Coronary artery (tissue), 2 donors: ENCODE measurements at regions not wholly inside any gene's neighbourhood (a gene's known extent, or its start where the extent isn't known, plus 50 kb on each side); places are given as distances from the start of the nearest gene placed in this dataset.

Experiments
- DNase-seq: peaks from one replicate; pipeline ENCODE4 v3.0.0-alpha.2; 2017; ENCODE audit warnings: low spot score
- H3K27ac ChIP-seq, 2 donors: fragments of 200-600 bp; sonication (generic); one replicate each; pipeline ENCODE4 v1.5.1; 2016 to 2019
- H3K4me3 ChIP-seq: fragments of 200-600 bp; sonication (generic); 2 replicates; pipeline ENCODE4 v1.5.1; 2016; ENCODE audit warnings: mild to moderate bottlenecking, moderate library complexity
- CTCF ChIP-seq: fragments of 200-600 bp; sonication (generic); IDR thresholded peaks from one replicate; pipeline ENCODE4 v1.5.1; 2019; ENCODE audit warnings: antibody characterized with exemption

GRCh38 chr1:38603907-38604306 is 255.7 kb downstream of the RRAGC start:
- DNase-seq, result peak; percentile 5
- Histone ChIP-seq H3K4me3 (no peak overlapping the region), H3K27ac (no peak overlapping the region)
- TF ChIP-seq CTCF, result no peak

GRCh38 chr1:38600905-38601304 is 258.7 kb downstream of the RRAGC start:
- H3K27ac ChIP-seq, result no peak overlapping the region
- no peak for TF ChIP-seq CTCF
- DNase-seq, result peak; percentile 21
- H3K4me3 ChIP-seq, result no peak overlapping the region

GRCh38 chr1:38600286-38600685 is 259.3 kb downstream of the RRAGC start:
- TF ChIP-seq CTCF, result no peak
- no peak overlapping the region for H3K27ac ChIP-seq
- H3K4me3 ChIP-seq, result no peak overlapping the region
- DNase-seq, result no peak

- no peak for DNase-seq
These were observed 261.5 kb downstream of the RRAGC start for GRCh38 chr1:38598118-38598517.

GRCh38 chr1:38589036-38589435 is 270.5 kb downstream of the RRAGC start:
- no peak for TF ChIP-seq CTCF
- H3K27ac ChIP-seq, result no peak overlapping the region
- DNase-seq, result peak; percentile 68
- H3K4me3 ChIP-seq, result no peak overlapping the region

More at GRCh38 chr1:38598118-38598517, 261.5 kb downstream of the RRAGC start:
- Histone ChIP-seq H3K4me3 (no peak overlapping the region), H3K27ac (no peak overlapping the region)
- no peak for TF ChIP-seq CTCF

- TF ChIP-seq CTCF, result no peak
- DNase-seq, result peak; percentile 24
- Histone ChIP-seq H3K4me3 (no peak overlapping the region), H3K27ac (no peak overlapping the region)
These were observed 271.8 kb downstream of the RRAGC start for GRCh38 chr1:38587766-38588165.

GRCh38 chr1:38586993-38587646 is 272.5 kb downstream of the RRAGC start:
- peak; percentile 22 for DNase-seq
- H3K27ac ChIP-seq, result no peak overlapping the region

More at GRCh38 chr1:38586993-38587646, 272.5 kb downstream of the RRAGC start:
- no peak overlapping the region for H3K4me3 ChIP-seq
- no peak for TF ChIP-seq CTCF
